Transverse colon (tissue), 4 donors: ENCODE measurements at regions not wholly inside any gene's neighbourhood (a gene's known extent, or its start where the extent isn't known, plus 50 kb on each side); places are given as distances from the start of the nearest gene placed in this dataset.

Source experiments
- CTCF ChIP-seq, 5 experiments: fragments of 200-600 bp in 3 of 5; fragments of 450-650 bp in 2 of 5; sonication (generic) in 3 of 5; IDR thresholded peaks; 1 replicate in 2 of 5; 2 replicates in 3 of 5; pipeline ENCODE4 v1.5.1; 2016 to 2017; ENCODE audit warnings: antibody characterized with exemption in 5 of 5, inconsistent platforms in 3 of 5, mild to moderate bottlenecking in 2 of 5, moderate library complexity in 1 of 5
- POLR2AphosphoS5 ChIP-seq, 3 donors: sonication (generic); formaldehyde crosslinking; IDR thresholded peaks; one replicate each; pipeline ENCODE4 v1.6.1; 2016; ENCODE audit warnings: antibody characterized with exemption in 3 of 3

GRCh38 chr11:101692980-101693379, 109.2 kb upstream of the TRPC6 start:
- TF ChIP-seq POLR2AphosphoS5 (IDR thresholded peaks at IDR 0.05) (no peak), CTCF (IDR thresholded peaks at IDR 0.05) (no peak)
